GM23338 (cell line): ENCODE measurements at regions not wholly inside any gene's neighbourhood (a gene's known extent, or its start where the extent isn't known, plus 50 kb on each side); places are given as distances from the start of the nearest gene placed in this dataset.

Experiments
- ATAC-seq: fragments of 200-7000 bp; cut with Tn5 transposase; 3 replicates; pipeline ENCODE4 v1.9.1; 2020
- DNase-seq: peaks from one replicate; pipeline ENCODE4 v3.0.0-alpha.2; 2015; ENCODE audit warnings: low spot score
- H2AFZ ChIP-seq: fragments of 200-600 bp; sonication (generic); 2 replicates; pipeline ENCODE4 v1.8.0; 2016; ENCODE audit warnings: antibody characterized with exemption, mild to moderate bottlenecking, moderate library complexity
- H3F3A ChIP-seq: fragments of 200-600 bp; sonication (generic); replicated peaks from 2 replicates; pipeline ENCODE4 v1.8.0; 2017; ENCODE audit warnings: antibody characterized with exemption, mixed run types, low read depth
- H3K27ac ChIP-seq: fragments of 200-600 bp; sonication (generic); 2 replicates; pipeline ENCODE4 v1.6.1; 2016; ENCODE audit warnings: low read depth
- H3K27me3 ChIP-seq: fragments of 200-600 bp; sonication (generic); 2 replicates; pipeline ENCODE4 v1.8.0; 2016; ENCODE audit warnings: mild to moderate bottlenecking, mixed run types, moderate library complexity; ENCODE audit not compliant: insufficient read depth
- H3K36me3 ChIP-seq: fragments of 200-600 bp; sonication (generic); 2 replicates; pipeline ENCODE4 v1.8.0; 2016; ENCODE audit warnings: mild to moderate bottlenecking; ENCODE audit not compliant: insufficient read depth
- H3K4me1 ChIP-seq: fragments of 200-600 bp; sonication (generic); 2 replicates; pipeline ENCODE4 v1.8.0; 2016; ENCODE audit warnings: mild to moderate bottlenecking, moderate library complexity; ENCODE audit not compliant: insufficient read depth
- H3K4me2 ChIP-seq: fragments of 200-600 bp; sonication (generic); 2 replicates; pipeline ENCODE4 v1.7.1; 2017; ENCODE audit warnings: mixed run types
- H3K4me3 ChIP-seq: fragments of 200-600 bp; sonication (generic); 2 replicates; pipeline ENCODE4 v1.6.1; 2016; ENCODE audit warnings: mixed run types
- H3K79me2 ChIP-seq: fragments of 200-600 bp; sonication (generic); replicated peaks from 2 replicates; pipeline ENCODE4 v1.8.0; 2017; ENCODE audit warnings: mild to moderate bottlenecking; ENCODE audit not compliant: insufficient read depth
- H3K9me2 ChIP-seq: fragments of 200-600 bp; sonication (generic); 2 replicates; pipeline ENCODE4 v1.8.0; 2017; ENCODE audit not compliant: insufficient read depth
- H4K20me1 ChIP-seq: fragments of 200-600 bp; sonication (generic); replicated peaks from 2 replicates; pipeline ENCODE4 v1.8.0; 2017; ENCODE audit warnings: mild to moderate bottlenecking; ENCODE audit not compliant: insufficient read depth
- H3K27ac Mint-ChIP-seq: 2 replicates; pipeline ENCODE4 v1.8.0; 2020; ENCODE audit warnings: inconsistent platforms, mild to moderate bottlenecking, moderate library complexity, mixed read lengths
- H3K27me3 Mint-ChIP-seq: 3 replicates; pipeline ENCODE4 v1.8.0; 2022; ENCODE audit warnings: low read depth, mild to moderate bottlenecking, moderate library complexity, mixed read lengths, inconsistent platforms; ENCODE audit not compliant: insufficient read depth, poor library complexity
- H3K36me3 Mint-ChIP-seq: 3 replicates; pipeline ENCODE4 v1.8.0; 2021; ENCODE audit warnings: low read depth, mild to moderate bottlenecking, inconsistent platforms, moderate library complexity, mixed read lengths
- H3K4me1 Mint-ChIP-seq: 3 replicates; pipeline ENCODE4 v1.8.0; 2020; ENCODE audit warnings: mild to moderate bottlenecking, inconsistent platforms, mixed read lengths
- H3K4me3 Mint-ChIP-seq: 3 replicates; pipeline ENCODE4 v1.8.0; 2021; ENCODE audit warnings: moderate library complexity, mild to moderate bottlenecking, inconsistent platforms, mixed read lengths
- H3K9me3 Mint-ChIP-seq: 3 replicates; pipeline ENCODE4 v1.8.0; 2020; ENCODE audit warnings: moderate library complexity, mild to moderate bottlenecking, inconsistent platforms, mixed read lengths
- CREB1 ChIP-seq: fragments of 250-450 bp; sonication (Bioruptor Pico); IDR thresholded peaks from 2 replicates; pipeline ENCODE4 v1.5.0; 2020; ENCODE audit warnings: low read depth, mild to moderate bottlenecking, moderate library complexity
- EZH2phosphoT487 ChIP-seq: fragments of 200-600 bp; sonication (generic); IDR thresholded peaks from one replicate; pipeline ENCODE4 v1.8.1; 2018; ENCODE audit warnings: antibody characterized with exemption; ENCODE audit not compliant: unreplicated experiment
- JUNB ChIP-seq: IDR thresholded peaks from one replicate; pipeline ENCODE4 v1.6.1; 2016; ENCODE audit warnings: antibody characterized with exemption; ENCODE audit not compliant: unreplicated experiment
- NANOG ChIP-seq: IDR thresholded peaks from 2 replicates; pipeline ENCODE4 v1.6.1; 2016; ENCODE audit warnings: antibody characterized with exemption, borderline replicate concordance
- POLR2AphosphoS5 ChIP-seq: IDR thresholded peaks from 2 replicates; pipeline ENCODE4 v1.6.1; 2016; ENCODE audit warnings: antibody characterized with exemption, low read depth
- STAT1 ChIP-seq: IDR thresholded peaks from one replicate; pipeline ENCODE4 v1.6.1; 2016; ENCODE audit warnings: antibody characterized with exemption; ENCODE audit not compliant: unreplicated experiment
- ZNF331 ChIP-seq: fragments of 250-450 bp; sonication (Bioruptor Pico); IDR thresholded peaks from 2 replicates; pipeline ENCODE4 v1.5.0; 2020; ENCODE audit warnings: low read depth, mild to moderate bottlenecking, moderate library complexity
- TF ChIP-seq, protein P1 (sequence below): IDR thresholded peaks from 2 replicates; pipeline ENCODE4 v1.6.1; 2016; ENCODE audit warnings: antibody characterized with exemption
- TF ChIP-seq, protein P2 (sequence below): IDR thresholded peaks from one replicate; pipeline ENCODE4 v1.6.1; 2018; ENCODE audit warnings: antibody characterized with exemption; ENCODE audit not compliant: unreplicated experiment
- TF ChIP-seq, protein P3 (sequence below), 2 experiments: fragments of 200-600 bp in 1 of 2; sonication (generic) in 1 of 2; conservative IDR thresholded peaks; 2 replicates each; pipeline versions ENCODE4 v1.5.1 to v1.6.1; 2016 to 2017; ENCODE audit warnings: antibody characterized with exemption in 2 of 2, low read depth in 2 of 2, mild to moderate bottlenecking in 2 of 2, moderate library complexity in 1 of 2
- TF ChIP-seq, protein P4 (sequence below): fragments of 250-450 bp; sonication (Bioruptor Pico); IDR thresholded peaks from 2 replicates; pipeline ENCODE4 v1.5.0; 2020; ENCODE audit warnings: mild to moderate bottlenecking, moderate library complexity

DNA sequence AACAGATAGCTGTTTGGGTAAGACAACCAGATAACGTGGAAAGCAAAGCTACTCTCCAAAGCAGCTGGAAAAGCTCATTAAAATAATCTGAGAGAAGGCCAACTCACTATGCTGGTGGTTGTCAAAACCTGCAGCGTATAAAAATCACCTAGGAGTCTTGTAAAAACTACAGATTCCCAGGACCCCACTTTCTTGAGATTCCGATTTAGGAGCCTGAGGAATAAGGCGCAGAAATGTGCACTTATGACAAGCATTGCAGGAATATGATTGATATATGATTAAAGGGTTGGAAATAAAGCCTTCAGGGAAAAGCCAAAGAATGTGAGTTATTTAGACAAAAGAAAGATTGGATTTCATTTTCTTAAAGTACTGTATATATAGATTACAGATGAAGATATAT lies 285.0 kb upstream of the PTGER4 start (continued):
- TF ChIP-seq, protein P1, sequence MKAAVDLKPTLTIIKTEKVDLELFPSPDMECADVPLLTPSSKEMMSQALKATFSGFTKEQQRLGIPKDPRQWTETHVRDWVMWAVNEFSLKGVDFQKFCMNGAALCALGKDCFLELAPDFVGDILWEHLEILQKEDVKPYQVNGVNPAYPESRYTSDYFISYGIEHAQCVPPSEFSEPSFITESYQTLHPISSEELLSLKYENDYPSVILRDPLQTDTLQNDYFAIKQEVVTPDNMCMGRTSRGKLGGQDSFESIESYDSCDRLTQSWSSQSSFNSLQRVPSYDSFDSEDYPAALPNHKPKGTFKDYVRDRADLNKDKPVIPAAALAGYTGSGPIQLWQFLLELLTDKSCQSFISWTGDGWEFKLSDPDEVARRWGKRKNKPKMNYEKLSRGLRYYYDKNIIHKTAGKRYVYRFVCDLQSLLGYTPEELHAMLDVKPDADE = no peak
- TF ChIP-seq STAT1 (no peak), NANOG (no peak), ZNF331 (CRISPR knock-in tag) (no peak), POLR2AphosphoS5 (no peak), JUNB (no peak), EZH2phosphoT487 (no peak)
- TF ChIP-seq, protein P2, sequence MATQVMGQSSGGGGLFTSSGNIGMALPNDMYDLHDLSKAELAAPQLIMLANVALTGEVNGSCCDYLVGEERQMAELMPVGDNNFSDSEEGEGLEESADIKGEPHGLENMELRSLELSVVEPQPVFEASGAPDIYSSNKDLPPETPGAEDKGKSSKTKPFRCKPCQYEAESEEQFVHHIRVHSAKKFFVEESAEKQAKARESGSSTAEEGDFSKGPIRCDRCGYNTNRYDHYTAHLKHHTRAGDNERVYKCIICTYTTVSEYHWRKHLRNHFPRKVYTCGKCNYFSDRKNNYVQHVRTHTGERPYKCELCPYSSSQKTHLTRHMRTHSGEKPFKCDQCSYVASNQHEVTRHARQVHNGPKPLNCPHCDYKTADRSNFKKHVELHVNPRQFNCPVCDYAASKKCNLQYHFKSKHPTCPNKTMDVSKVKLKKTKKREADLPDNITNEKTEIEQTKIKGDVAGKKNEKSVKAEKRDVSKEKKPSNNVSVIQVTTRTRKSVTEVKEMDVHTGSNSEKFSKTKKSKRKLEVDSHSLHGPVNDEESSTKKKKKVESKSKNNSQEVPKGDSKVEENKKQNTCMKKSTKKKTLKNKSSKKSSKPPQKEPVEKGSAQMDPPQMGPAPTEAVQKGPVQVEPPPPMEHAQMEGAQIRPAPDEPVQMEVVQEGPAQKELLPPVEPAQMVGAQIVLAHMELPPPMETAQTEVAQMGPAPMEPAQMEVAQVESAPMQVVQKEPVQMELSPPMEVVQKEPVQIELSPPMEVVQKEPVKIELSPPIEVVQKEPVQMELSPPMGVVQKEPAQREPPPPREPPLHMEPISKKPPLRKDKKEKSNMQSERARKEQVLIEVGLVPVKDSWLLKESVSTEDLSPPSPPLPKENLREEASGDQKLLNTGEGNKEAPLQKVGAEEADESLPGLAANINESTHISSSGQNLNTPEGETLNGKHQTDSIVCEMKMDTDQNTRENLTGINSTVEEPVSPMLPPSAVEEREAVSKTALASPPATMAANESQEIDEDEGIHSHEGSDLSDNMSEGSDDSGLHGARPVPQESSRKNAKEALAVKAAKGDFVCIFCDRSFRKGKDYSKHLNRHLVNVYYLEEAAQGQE = no peak
- TF ChIP-seq, protein P3, sequence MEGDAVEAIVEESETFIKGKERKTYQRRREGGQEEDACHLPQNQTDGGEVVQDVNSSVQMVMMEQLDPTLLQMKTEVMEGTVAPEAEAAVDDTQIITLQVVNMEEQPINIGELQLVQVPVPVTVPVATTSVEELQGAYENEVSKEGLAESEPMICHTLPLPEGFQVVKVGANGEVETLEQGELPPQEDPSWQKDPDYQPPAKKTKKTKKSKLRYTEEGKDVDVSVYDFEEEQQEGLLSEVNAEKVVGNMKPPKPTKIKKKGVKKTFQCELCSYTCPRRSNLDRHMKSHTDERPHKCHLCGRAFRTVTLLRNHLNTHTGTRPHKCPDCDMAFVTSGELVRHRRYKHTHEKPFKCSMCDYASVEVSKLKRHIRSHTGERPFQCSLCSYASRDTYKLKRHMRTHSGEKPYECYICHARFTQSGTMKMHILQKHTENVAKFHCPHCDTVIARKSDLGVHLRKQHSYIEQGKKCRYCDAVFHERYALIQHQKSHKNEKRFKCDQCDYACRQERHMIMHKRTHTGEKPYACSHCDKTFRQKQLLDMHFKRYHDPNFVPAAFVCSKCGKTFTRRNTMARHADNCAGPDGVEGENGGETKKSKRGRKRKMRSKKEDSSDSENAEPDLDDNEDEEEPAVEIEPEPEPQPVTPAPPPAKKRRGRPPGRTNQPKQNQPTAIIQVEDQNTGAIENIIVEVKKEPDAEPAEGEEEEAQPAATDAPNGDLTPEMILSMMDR (conservative IDR thresholded peaks at IDR 0.05; ENCODE audit: low read depth in 2 of 2) = no peak

DNA sequence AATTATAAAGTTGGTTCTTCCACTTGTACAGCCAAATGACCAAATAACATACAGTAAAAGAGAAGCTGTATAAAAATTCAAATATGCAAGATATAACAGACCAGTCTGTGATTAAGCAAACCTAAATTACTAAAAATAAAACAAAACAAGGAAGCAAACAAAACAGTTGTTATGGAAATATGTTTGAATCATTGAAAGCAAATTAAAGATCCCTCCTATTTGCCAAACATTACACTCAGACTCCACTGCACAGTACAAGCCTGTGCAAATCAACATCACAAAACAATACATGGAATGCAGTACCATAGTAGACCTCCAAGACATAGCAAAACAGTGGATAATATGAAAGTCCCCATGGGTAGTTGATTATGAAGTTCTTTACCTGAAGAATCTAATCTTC lies 288.1 kb upstream of the PTGER4 start:
- Mint-ChIP-seq H3K27me3 (no peaks in the 10 kb centered on the region), H3K4me1 (peaks cover 8% of the 10 kb centered on the region; the same call in 2 of the 3 replicates), H3K36me3 (no peaks in the 10 kb centered on the region), H3K9me3 (no peaks in the 10 kb centered on the region), H3K27ac (no peak overlapping the region), H3K4me3 (no peak overlapping the region)
- Histone ChIP-seq H3K79me2 (no peaks in the 10 kb centered on the region), H3K4me2 (no peak overlapping the region), H3K27me3 (no peaks in the 10 kb centered on the region), H4K20me1 (no peaks in the 10 kb centered on the region), H3K36me3 (no peaks in the 10 kb centered on the region), H2AFZ (no peak overlapping the region), H3K9me2 (no peaks in the 10 kb centered on the region), H3K27ac (no peak overlapping the region), H3K4me3 (no peak overlapping the region), H3K4me1 (no peaks in the 10 kb centered on the region), H3F3A (no peaks in the 10 kb centered on the region)
- no peak for DNase-seq
- ATAC-seq = no peak
- TF ChIP-seq, protein P3 (conservative IDR thresholded peaks at IDR 0.05; ENCODE audit: low read depth in 2 of 2) = no peak
- TF ChIP-seq, protein P4, sequence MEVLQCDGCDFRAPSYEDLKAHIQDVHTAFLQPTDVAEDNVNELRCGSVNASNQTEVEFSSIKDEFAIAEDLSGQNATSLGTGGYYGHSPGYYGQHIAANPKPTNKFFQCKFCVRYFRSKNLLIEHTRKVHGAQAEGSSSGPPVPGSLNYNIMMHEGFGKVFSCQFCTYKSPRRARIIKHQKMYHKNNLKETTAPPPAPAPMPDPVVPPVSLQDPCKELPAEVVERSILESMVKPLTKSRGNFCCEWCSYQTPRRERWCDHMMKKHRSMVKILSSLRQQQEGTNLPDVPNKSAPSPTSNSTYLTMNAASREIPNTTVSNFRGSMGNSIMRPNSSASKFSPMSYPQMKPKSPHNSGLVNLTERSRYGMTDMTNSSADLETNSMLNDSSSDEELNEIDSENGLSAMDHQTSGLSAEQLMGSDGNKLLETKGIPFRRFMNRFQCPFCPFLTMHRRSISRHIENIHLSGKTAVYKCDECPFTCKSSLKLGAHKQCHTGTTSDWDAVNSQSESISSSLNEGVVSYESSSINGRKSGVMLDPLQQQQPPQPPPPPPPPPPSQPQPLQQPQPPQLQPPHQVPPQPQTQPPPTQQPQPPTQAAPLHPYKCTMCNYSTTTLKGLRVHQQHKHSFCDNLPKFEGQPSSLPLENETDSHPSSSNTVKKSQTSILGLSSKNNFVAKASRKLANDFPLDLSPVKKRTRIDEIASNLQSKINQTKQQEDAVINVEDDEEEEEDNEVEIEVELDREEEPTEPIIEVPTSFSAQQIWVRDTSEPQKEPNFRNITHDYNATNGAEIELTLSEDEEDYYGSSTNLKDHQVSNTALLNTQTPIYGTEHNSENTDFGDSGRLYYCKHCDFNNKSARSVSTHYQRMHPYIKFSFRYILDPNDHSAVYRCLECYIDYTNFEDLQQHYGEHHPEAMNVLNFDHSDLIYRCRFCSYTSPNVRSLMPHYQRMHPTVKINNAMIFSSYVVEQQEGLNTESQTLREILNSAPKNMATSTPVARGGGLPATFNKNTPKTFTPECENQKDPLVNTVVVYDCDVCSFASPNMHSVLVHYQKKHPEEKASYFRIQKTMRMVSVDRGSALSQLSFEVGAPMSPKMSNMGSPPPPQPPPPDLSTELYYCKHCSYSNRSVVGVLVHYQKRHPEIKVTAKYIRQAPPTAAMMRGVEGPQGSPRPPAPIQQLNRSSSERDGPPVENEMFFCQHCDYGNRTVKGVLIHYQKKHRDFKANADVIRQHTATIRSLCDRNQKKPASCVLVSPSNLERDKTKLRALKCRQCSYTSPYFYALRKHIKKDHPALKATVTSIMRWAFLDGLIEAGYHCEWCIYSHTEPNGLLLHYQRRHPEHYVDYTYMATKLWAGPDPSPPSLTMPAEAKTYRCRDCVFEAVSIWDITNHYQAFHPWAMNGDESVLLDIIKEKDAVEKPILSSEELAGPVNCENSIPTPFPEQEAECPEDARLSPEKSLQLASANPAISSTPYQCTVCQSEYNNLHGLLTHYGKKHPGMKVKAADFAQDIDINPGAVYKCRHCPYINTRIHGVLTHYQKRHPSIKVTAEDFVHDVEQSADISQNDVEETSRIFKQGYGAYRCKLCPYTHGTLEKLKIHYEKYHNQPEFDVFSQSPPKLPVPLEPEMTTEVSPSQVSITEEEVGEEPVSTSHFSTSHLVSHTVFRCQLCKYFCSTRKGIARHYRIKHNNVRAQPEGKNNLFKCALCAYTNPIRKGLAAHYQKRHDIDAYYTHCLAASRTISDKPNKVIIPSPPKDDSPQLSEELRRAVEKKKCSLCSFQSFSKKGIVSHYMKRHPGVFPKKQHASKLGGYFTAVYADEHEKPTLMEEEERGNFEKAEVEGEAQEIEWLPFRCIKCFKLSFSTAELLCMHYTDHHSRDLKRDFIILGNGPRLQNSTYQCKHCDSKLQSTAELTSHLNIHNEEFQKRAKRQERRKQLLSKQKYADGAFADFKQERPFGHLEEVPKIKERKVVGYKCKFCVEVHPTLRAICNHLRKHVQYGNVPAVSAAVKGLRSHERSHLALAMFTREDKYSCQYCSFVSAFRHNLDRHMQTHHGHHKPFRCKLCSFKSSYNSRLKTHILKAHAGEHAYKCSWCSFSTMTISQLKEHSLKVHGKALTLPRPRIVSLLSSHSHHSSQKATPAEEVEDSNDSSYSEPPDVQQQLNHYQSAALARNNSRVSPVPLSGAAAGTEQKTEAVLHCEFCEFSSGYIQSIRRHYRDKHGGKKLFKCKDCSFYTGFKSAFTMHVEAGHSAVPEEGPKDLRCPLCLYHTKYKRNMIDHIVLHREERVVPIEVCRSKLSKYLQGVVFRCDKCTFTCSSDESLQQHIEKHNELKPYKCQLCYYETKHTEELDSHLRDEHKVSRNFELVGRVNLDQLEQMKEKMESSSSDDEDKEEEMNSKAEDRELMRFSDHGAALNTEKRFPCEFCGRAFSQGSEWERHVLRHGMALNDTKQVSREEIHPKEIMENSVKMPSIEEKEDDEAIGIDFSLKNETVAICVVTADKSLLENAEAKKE (CRISPR knock-in tag) = no peak
- TF ChIP-seq JUNB = no peak
- TF ChIP-seq CREB1 = no peak
- TF ChIP-seq EZH2phosphoT487 = no peak
